GM06990 (cell line): ENCODE measurements at regions not wholly inside any gene's neighbourhood (a gene's known extent, or its start where the extent isn't known, plus 50 kb on each side); places are given as distances from the start of the nearest gene placed in this dataset.

Source experiments
- DNase-seq: peaks from one replicate; pipeline ENCODE4 v3.0.0-alpha.2; 2011; ENCODE audit not compliant: insufficient read length; ENCODE audit errors: extremely low read depth
- H3K27me3 ChIP-seq: replicated peaks from 2 replicates; pipeline ENCODE4 v1.6.0; 2011; ENCODE audit warnings: low read length; ENCODE audit not compliant: control insufficient read depth, insufficient read depth
- H3K36me3 ChIP-seq: 2 replicates; pipeline ENCODE4 v1.5.1; 2011; ENCODE audit warnings: low read length; ENCODE audit not compliant: control insufficient read depth, insufficient read depth
- H3K4me3 ChIP-seq: replicated peaks from 2 replicates; pipeline ENCODE4 v1.5.1; 2011; ENCODE audit warnings: low read depth, mild to moderate bottlenecking, control low read depth, low read length
- CTCF ChIP-seq: IDR thresholded peaks from 2 replicates; pipeline ENCODE4 v1.5.1; 2011; ENCODE audit warnings: low read length, control low read depth, mild to moderate bottlenecking, inconsistent platforms; ENCODE audit not compliant: insufficient read depth, poor library complexity, severe bottlenecking

- DNase-seq = no peak
- no peak overlapping the region for H3K4me3 ChIP-seq
- H3K27me3 ChIP-seq = no peaks in the 10 kb centered on the region; the same call in none of the 2 replicates
- TF ChIP-seq CTCF = no peak
- H3K36me3 ChIP-seq = no peaks in the 10 kb centered on the region
Observed at GRCh38 chr3:30437171-30437601, 169.2 kb upstream of the TGFBR2 start.

GRCh38 chr3:30438126-30438525 is 168.3 kb upstream of the TGFBR2 start:
- no peaks in the 10 kb centered on the region; the same call in none of the 2 replicates for H3K27me3 ChIP-seq
- no peak for DNase-seq
- no peaks in the 10 kb centered on the region for H3K36me3 ChIP-seq

GRCh38 chr3:30439451-30440053 is 166.8 kb upstream of the TGFBR2 start:
- Histone ChIP-seq H3K27me3 (no peaks in the 10 kb centered on the region; the same call in none of the 2 replicates), H3K4me3 (no peak overlapping the region), H3K36me3 (no peaks in the 10 kb centered on the region)
- TF ChIP-seq CTCF = no peak
- DNase-seq = no peak

More at GRCh38 chr3:30438126-30438525, 168.3 kb upstream of the TGFBR2 start:
- TF ChIP-seq CTCF = no peak
- no peak overlapping the region for H3K4me3 ChIP-seq

GRCh38 chr3:30440147-30440604 is 166.2 kb upstream of the TGFBR2 start:
- no peak for DNase-seq
- no peak overlapping the region for H3K4me3 ChIP-seq
- TF ChIP-seq CTCF = no peak
- H3K27me3 ChIP-seq = no peaks in the 10 kb centered on the region; the same call in none of the 2 replicates
- H3K36me3 ChIP-seq = no peaks in the 10 kb centered on the region

GRCh38 chr3:30440880-30441279 is 165.5 kb upstream of the TGFBR2 start:
- Histone ChIP-seq H3K36me3 (no peaks in the 10 kb centered on the region), H3K4me3 (no peak overlapping the region), H3K27me3 (no peaks in the 10 kb centered on the region; the same call in none of the 2 replicates)
- DNase-seq = no peak
- TF ChIP-seq CTCF = no peak
